ENCODE measurements at regions not wholly inside any gene's neighbourhood (a gene's known extent, or its start where the extent isn't known, plus 50 kb on each side); places are given as distances from the start of the nearest gene placed in this dataset.

DNA sequence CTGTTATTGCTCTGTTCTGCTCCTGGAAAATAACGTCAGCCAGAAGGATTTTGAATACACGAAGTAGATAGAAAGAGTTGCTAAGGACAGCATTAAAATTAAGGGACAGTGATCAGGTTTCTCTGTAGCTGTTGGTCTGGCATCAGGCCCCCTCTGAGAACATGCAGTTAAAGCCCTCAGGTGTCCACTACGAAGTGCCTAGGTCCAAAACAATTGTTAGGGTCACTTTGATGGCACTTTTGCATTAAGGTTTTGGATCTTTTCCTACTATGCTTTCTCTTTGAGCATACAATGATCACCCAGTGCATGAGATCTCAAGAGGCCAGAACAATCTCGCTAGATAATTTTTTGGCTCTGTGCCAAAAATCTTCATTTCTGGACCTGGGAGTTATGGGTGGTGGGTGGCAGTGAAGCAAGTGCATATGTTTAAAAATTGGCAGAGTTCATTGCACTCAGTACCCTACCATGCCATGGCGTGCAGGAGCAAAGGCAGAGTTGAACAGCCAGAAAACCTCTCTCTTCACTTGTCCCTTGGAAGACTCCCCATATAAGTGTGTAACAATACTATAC lies 797.6 kb downstream of the ROBO2 start:
- H3K4me3 ChIP-seq (replicated peaks; ENCODE audit: low read depth, low read length): no peak overlapping the region
- TF ChIP-seq, protein P1, sequence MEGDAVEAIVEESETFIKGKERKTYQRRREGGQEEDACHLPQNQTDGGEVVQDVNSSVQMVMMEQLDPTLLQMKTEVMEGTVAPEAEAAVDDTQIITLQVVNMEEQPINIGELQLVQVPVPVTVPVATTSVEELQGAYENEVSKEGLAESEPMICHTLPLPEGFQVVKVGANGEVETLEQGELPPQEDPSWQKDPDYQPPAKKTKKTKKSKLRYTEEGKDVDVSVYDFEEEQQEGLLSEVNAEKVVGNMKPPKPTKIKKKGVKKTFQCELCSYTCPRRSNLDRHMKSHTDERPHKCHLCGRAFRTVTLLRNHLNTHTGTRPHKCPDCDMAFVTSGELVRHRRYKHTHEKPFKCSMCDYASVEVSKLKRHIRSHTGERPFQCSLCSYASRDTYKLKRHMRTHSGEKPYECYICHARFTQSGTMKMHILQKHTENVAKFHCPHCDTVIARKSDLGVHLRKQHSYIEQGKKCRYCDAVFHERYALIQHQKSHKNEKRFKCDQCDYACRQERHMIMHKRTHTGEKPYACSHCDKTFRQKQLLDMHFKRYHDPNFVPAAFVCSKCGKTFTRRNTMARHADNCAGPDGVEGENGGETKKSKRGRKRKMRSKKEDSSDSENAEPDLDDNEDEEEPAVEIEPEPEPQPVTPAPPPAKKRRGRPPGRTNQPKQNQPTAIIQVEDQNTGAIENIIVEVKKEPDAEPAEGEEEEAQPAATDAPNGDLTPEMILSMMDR (IDR thresholded peaks at IDR 0.05; ENCODE audit: low read length, missing control alignments): no peak
- DNase-seq (ENCODE audit: low read depth): no peak

DNA sequence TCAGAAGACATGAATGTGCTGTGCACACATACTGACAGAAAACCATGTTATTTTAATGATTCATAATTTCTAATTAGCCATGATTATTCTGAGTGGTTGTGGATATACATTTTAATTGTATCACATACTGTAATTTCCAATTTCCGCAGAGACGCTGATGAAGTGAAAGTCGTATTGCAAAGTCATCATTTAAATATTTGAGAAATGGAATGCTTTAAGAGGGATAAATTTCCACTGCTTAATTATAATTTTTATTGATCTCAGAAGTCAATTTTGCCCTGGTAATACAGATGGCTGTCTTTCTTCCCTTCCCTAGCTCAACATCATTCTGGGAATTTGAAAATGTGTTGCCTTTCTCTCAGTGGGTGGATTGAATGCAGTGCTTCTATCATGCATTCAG lies 819.3 kb downstream of the ROBO2 start:
- TF ChIP-seq, protein P1 (IDR thresholded peaks at IDR 0.05; ENCODE audit: low read length, missing control alignments): no peak
- DNase-seq (ENCODE audit: low read depth): no peak
- H3K4me3 ChIP-seq (replicated peaks; ENCODE audit: low read depth, low read length): no peak overlapping the region

DNA sequence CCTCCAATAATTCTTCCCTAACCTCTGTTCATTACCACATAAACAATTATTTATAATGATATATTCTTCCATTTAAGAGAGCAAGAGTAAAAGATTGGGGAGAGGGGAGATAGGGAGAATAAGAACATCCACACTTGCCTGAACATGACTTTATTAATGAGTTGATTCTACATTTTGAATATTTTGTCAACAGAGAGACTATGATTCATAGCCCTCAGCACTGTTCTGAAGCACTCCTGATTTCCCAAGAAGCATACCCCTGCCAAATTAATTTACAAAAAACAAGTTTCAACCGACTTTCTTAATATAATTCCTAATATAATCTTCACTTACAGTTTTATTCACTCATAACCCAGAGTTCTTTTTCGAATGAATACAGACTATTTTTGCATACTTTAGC lies 828.8 kb downstream of the ROBO2 start:
- DNase-seq (ENCODE audit: low read depth): no peak
- H3K4me3 ChIP-seq (replicated peaks; ENCODE audit: low read depth, low read length): no peak overlapping the region
- TF ChIP-seq, protein P1 (IDR thresholded peaks at IDR 0.05; ENCODE audit: low read length, missing control alignments): no peak

DNA sequence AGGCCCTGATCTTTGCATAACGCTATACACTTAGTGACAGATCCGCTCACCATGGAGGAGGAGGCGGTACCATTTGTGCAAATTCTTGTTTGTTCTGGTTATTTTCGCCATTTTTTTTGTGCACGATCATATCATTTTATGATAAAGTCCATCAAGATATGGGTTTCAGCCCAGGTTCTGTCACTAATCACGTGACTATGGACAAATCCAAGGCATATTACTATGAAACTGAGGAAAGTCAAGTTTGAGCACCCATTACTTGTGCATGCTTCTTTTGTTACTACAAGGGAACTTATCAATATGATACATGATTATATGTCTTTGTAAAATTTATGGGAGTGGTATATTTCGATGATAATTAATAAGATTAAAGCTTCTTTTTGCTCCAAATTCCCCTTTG lies 829.5 kb downstream of the ROBO2 start:
- no peak overlapping the region for H3K4me3 ChIP-seq (replicated peaks; ENCODE audit: low read depth, low read length)
- TF ChIP-seq, protein P1 (IDR thresholded peaks at IDR 0.05; ENCODE audit: low read length, missing control alignments): no peak
- DNase-seq (ENCODE audit: low read depth): no peak

DNA sequence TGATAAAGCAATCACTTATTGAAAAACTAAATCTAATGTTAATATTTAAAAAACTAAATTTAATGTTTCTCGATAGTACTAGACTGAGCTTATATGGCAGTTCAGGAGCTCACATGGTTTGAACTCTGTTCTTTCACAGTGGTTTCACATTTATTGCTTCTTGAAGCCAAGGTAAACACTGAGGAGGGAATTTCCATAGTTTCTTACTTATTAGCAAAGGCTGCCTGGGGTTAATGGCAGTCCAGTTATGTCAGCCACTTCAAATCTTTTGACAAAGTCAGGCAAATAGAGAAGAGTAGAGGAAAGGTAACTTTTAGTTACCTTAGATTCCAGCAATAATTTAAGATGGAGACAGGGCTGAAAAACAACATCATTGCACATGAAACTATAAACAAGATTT lies 831.5 kb downstream of the ROBO2 start:
- TF ChIP-seq, protein P1 (IDR thresholded peaks at IDR 0.05; ENCODE audit: low read length, missing control alignments): no peak
- H3K4me3 ChIP-seq (replicated peaks; ENCODE audit: low read depth, low read length): no peak overlapping the region

DNA sequence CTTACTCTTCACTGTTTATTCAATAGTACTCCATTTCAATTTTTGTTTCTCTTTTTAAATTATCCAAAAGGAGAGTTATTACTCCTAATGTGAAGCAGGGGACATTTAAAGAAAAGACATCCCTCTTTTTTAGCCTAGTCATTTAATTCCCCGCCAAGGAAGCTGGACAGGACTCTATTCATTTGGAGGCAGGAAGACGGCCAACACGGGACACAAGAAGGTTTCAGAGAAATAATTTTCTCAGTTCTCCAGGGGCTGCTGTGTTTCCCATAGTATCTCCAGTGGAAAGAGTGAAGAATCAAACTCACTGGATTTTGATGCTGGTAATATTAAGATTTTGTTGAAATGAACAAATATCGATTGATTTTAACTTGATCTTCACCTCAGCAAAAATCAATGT lies 833.7 kb downstream of the ROBO2 start:
- TF ChIP-seq, protein P1 (IDR thresholded peaks at IDR 0.05; ENCODE audit: low read length, missing control alignments): no peak

More for the DNA sequence above, 831.5 kb downstream of the ROBO2 start:
- DNase-seq (ENCODE audit: low read depth): no peak

DNA sequence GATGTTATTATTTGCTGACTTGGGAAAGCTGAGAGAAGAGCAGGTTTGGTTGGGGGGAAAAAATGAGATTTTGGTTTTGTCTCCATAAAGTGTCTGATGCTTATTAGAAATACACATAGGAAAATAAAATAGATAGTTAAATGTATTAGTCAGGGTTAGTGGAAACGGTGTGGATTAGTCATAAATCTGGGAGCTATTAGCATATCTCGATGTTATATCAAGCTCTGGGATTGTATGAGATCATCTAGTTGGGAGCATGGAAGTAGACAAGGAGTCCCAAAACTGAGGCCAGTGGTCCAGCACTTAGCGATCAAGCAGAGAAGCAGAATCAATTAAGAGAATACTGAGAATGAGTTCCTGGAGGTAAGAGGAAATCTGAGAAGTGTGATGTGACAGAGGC lies 845.5 kb downstream of the ROBO2 start:
- TF ChIP-seq, protein P1 (IDR thresholded peaks at IDR 0.05; ENCODE audit: low read length, missing control alignments): no peak
- H3K4me3 ChIP-seq (replicated peaks; ENCODE audit: low read depth, low read length): no peak overlapping the region
- DNase-seq (ENCODE audit: low read depth): no peak

More for the DNA sequence above, 833.7 kb downstream of the ROBO2 start:
- H3K4me3 ChIP-seq (replicated peaks; ENCODE audit: low read depth, low read length): no peak overlapping the region
- DNase-seq (ENCODE audit: low read depth): no peak

All from fibroblast of pulmonary artery (primary cell).